GM12872 (cell line): ENCODE measurements at regions not wholly inside any gene's neighbourhood (a gene's known extent, or its start where the extent isn't known, plus 50 kb on each side); places are given as distances from the start of the nearest gene placed in this dataset.

ENCODE experiments used
- CTCF ChIP-seq: IDR thresholded peaks from 3 replicates; pipeline ENCODE4 v1.5.1; 2011; ENCODE audit warnings: low read depth, mild to moderate bottlenecking, low read length, moderate library complexity; ENCODE audit not compliant: insufficient read depth

GRCh38 chr3:40645883-40646282, 121.1 kb downstream of the ZNF621 start:
- TF ChIP-seq CTCF, result no peak

- TF ChIP-seq CTCF, result no peak
Observed at GRCh38 chr3:40649346-40649745, 124.6 kb downstream of the ZNF621 start.

- TF ChIP-seq CTCF, result no peak
Observed at GRCh38 chr3:40652072-40652471, 127.3 kb downstream of the ZNF621 start.

- no peak for TF ChIP-seq CTCF
Observed at GRCh38 chr3:40653001-40653400, 128.2 kb downstream of the ZNF621 start.

- no peak for TF ChIP-seq CTCF
Observed at GRCh38 chr3:40653878-40654277, 129.1 kb downstream of the ZNF621 start.

- no peak for TF ChIP-seq CTCF
Observed at GRCh38 chr3:40655551-40655950, 130.8 kb downstream of the ZNF621 start.

- no peak for TF ChIP-seq CTCF
Observed at GRCh38 chr3:40657623-40658022, 132.9 kb downstream of the ZNF621 start.

GRCh38 chr3:40658305-40658704, 133.5 kb downstream of the ZNF621 start:
- TF ChIP-seq CTCF, result no peak
